Astrocyte (in vitro differentiated cells and primary cell): ENCODE measurements at regions not wholly inside any gene's neighbourhood (a gene's known extent, or its start where the extent isn't known, plus 50 kb on each side); places are given as distances from the start of the nearest gene placed in this dataset.

Experiments used
- DNase-seq: peaks from one replicate; pipeline ENCODE4 v3.0.0-alpha.2; 2010; ENCODE audit warnings: low read depth
- FAIRE-seq: peaks from 2 replicates; lab custom pipeline; 2011; peaks lifted over from hg19 to GRCh38; lab: Jason Lieb, UNC
- H2AFZ ChIP-seq: 2 replicates; pipeline ENCODE4 v1.6.0; 2012; ENCODE audit warnings: low read depth, low read length, inconsistent platforms
- H3K27ac ChIP-seq: 2 replicates; pipeline ENCODE4 v1.5.1; 2011; ENCODE audit warnings: low read depth, low read length, inconsistent platforms
- H3K27me3 ChIP-seq: 2 replicates; pipeline ENCODE4 v1.6.0; 2011; ENCODE audit warnings: low read length, inconsistent platforms; ENCODE audit not compliant: insufficient read depth
- H3K36me3 ChIP-seq: 2 replicates; pipeline ENCODE4 v1.5.1; 2011; ENCODE audit warnings: low read length, inconsistent platforms; ENCODE audit not compliant: insufficient read depth
- H3K4me1 ChIP-seq: 2 replicates; pipeline ENCODE4 v1.5.1; 2011; ENCODE audit warnings: low read length, inconsistent platforms; ENCODE audit not compliant: insufficient read depth
- H3K4me2 ChIP-seq: 2 replicates; pipeline ENCODE4 v1.6.0; 2012; ENCODE audit warnings: low read length, inconsistent platforms
- H3K4me3 ChIP-seq: 2 replicates; pipeline ENCODE4 v1.5.1; 2011; ENCODE audit warnings: low read depth, mild to moderate bottlenecking, low read length, inconsistent platforms; ENCODE audit not compliant: insufficient read depth
- H3K79me2 ChIP-seq: 2 replicates; pipeline ENCODE4 v1.6.0; 2012; ENCODE audit warnings: mild to moderate bottlenecking, low read length, inconsistent platforms; ENCODE audit not compliant: insufficient read depth
- H3K9ac ChIP-seq: 2 replicates; pipeline ENCODE4 v1.6.0; 2012; ENCODE audit warnings: mild to moderate bottlenecking, low read length, inconsistent platforms
- H3K9me3 ChIP-seq: 2 replicates; pipeline ENCODE4 v1.5.1; 2012; ENCODE audit warnings: low read depth, mild to moderate bottlenecking, low read length, inconsistent platforms; ENCODE audit not compliant: insufficient read depth
- H4K20me1 ChIP-seq: 2 replicates; pipeline ENCODE4 v1.6.0; 2012; ENCODE audit warnings: low read length, inconsistent platforms; ENCODE audit not compliant: insufficient read depth
- H3K27ac Mint-ChIP-seq: one replicate; pipeline ENCODE4 v1.8.0; 2021; ENCODE audit warnings: mild to moderate bottlenecking, mixed read lengths; ENCODE audit not compliant: unreplicated experiment
- H3K27me3 Mint-ChIP-seq: one replicate; pipeline ENCODE4 v1.8.0; 2021; ENCODE audit warnings: low read depth, mixed read lengths; ENCODE audit not compliant: unreplicated experiment
- H3K36me3 Mint-ChIP-seq: one replicate; pipeline ENCODE4 v1.8.0; 2021; ENCODE audit warnings: low read depth, mixed read lengths; ENCODE audit not compliant: unreplicated experiment
- H3K4me1 Mint-ChIP-seq: one replicate; pipeline ENCODE4 v1.8.0; 2021; ENCODE audit warnings: low read depth, mixed read lengths; ENCODE audit not compliant: unreplicated experiment
- H3K4me3 Mint-ChIP-seq: one replicate; pipeline ENCODE4 v1.8.0; 2021; ENCODE audit warnings: mild to moderate bottlenecking, moderate library complexity, mixed read lengths; ENCODE audit not compliant: unreplicated experiment
- H3K9me3 Mint-ChIP-seq: one replicate; pipeline ENCODE4 v1.8.0; 2021; ENCODE audit warnings: mild to moderate bottlenecking, mixed read lengths; ENCODE audit not compliant: unreplicated experiment
- CTCF ChIP-seq: IDR thresholded peaks from 2 replicates; pipeline ENCODE4 v1.5.1; 2011; ENCODE audit warnings: low read depth, mild to moderate bottlenecking, inconsistent platforms, low read length, moderate library complexity; ENCODE audit not compliant: insufficient read depth
- EZH2 ChIP-seq: IDR thresholded peaks from 2 replicates; pipeline ENCODE4 v1.6.1; 2012; ENCODE audit warnings: mild to moderate bottlenecking, low read length, inconsistent platforms; ENCODE audit not compliant: insufficient read depth

- H3K4me1 Mint-ChIP-seq: peaks cover 1% of the 10 kb centered on the region
- H3K27ac ChIP-seq: no peak overlapping the region
- no peak overlapping the region for H3K27ac Mint-ChIP-seq
- no peak overlapping the region for H3K4me3 ChIP-seq
- peaks cover 4% of the 10 kb centered on the region for H3K36me3 Mint-ChIP-seq
- H3K79me2 ChIP-seq: no peaks in the 10 kb centered on the region
- H3K9me3 ChIP-seq: peaks cover 11% of the 10 kb centered on the region
- no peaks in the 10 kb centered on the region for H3K27me3 Mint-ChIP-seq
- H3K9me3 Mint-ChIP-seq: peaks cover 33% of the 10 kb centered on the region
- no peaks in the 10 kb centered on the region for H4K20me1 ChIP-seq
- no peak overlapping the region for H3K4me3 Mint-ChIP-seq
- H2AFZ ChIP-seq: no peak overlapping the region
- no peaks in the 10 kb centered on the region for H3K27me3 ChIP-seq
- H3K9ac ChIP-seq: no peak overlapping the region
- TF ChIP-seq EZH2 (no peak), CTCF (peak; percentile 45)
- FAIRE-seq: no peak
- H3K4me1 ChIP-seq: no peaks in the 10 kb centered on the region
- DNase-seq: no peak
- no peaks in the 10 kb centered on the region for H3K36me3 ChIP-seq
- no peak overlapping the region for H3K4me2 ChIP-seq
These were observed 976.4 kb upstream of the CDH9 start for GRCh38 chr5:28014779-28015178.

- no peaks in the 10 kb centered on the region for H3K27me3 ChIP-seq
- H4K20me1 ChIP-seq: no peaks in the 10 kb centered on the region
- Mint-ChIP-seq H3K27me3 (no peaks in the 10 kb centered on the region), H3K36me3 (peaks cover 4% of the 10 kb centered on the region), H3K4me1 (peaks cover 8% of the 10 kb centered on the region), H3K9me3 (peaks cover 34% of the 10 kb centered on the region), H3K4me3 (no peak overlapping the region), H3K27ac (no peak overlapping the region)
- H3K36me3 ChIP-seq: no peaks in the 10 kb centered on the region
- no peak overlapping the region for H3K4me2 ChIP-seq
- no peak overlapping the region for H3K9ac ChIP-seq
- TF ChIP-seq CTCF (no peak), EZH2 (no peak)
- FAIRE-seq (no peak), DNase-seq (no peak)
- no peak overlapping the region for H2AFZ ChIP-seq
- no peaks in the 10 kb centered on the region for H3K4me1 ChIP-seq
- no peaks in the 10 kb centered on the region for H3K79me2 ChIP-seq
- no peak overlapping the region for H3K27ac ChIP-seq
- H3K4me3 ChIP-seq: no peak overlapping the region
- H3K9me3 ChIP-seq: peaks cover 14% of the 10 kb centered on the region
These were observed 974.2 kb upstream of the CDH9 start for GRCh38 chr5:28012538-28012937.

- Mint-ChIP-seq H3K9me3 (peaks cover 26% of the 10 kb centered on the region), H3K4me3 (no peak overlapping the region), H3K36me3 (peaks cover 4% of the 10 kb centered on the region), H3K27ac (peak overlapping the region; percentile 53), H3K27me3 (no peaks in the 10 kb centered on the region), H3K4me1 (peaks cover 8% of the 10 kb centered on the region)
- FAIRE-seq: no peak
- TF ChIP-seq CTCF: no peak
- TF ChIP-seq EZH2: no peak
- peak; percentile 4 for DNase-seq
- no peak overlapping the region for H2AFZ ChIP-seq
- H3K4me1 ChIP-seq: no peaks in the 10 kb centered on the region
- H3K36me3 ChIP-seq: no peaks in the 10 kb centered on the region
- H3K9me3 ChIP-seq: peaks cover 11% of the 10 kb centered on the region
- H3K79me2 ChIP-seq: no peaks in the 10 kb centered on the region
- no peak overlapping the region for H3K27ac ChIP-seq
- no peaks in the 10 kb centered on the region for H3K27me3 ChIP-seq
- H4K20me1 ChIP-seq: no peaks in the 10 kb centered on the region
- no peak overlapping the region for H3K4me2 ChIP-seq
- no peak overlapping the region for H3K4me3 ChIP-seq
- no peak overlapping the region for H3K9ac ChIP-seq
These were observed 971.2 kb upstream of the CDH9 start for GRCh38 chr5:28009576-28009975.
